Anterior cingulate cortex (tissue), 58 donors: ENCODE measurements at regions not wholly inside any gene's neighbourhood (a gene's known extent, or its start where the extent isn't known, plus 50 kb on each side); places are given as distances from the start of the nearest gene placed in this dataset.

ENCODE experiments used
- DNase-seq, 58 donors: peaks; one replicate each; lab custom pipeline; 2025; lab: John Stamatoyannopoulos, UW

- DNase-seq: no peak
Observed at GRCh38 chr1:29845910-29846309, 609.6 kb downstream of the PTPRU start.

- no peak for DNase-seq
Observed at GRCh38 chr1:29842130-29842529, 605.8 kb downstream of the PTPRU start.

GRCh38 chr1:29839726-29840125 lies 603.4 kb downstream of the PTPRU start:
- no peak for DNase-seq

GRCh38 chr1:29838738-29839320 lies 602.5 kb downstream of the PTPRU start:
- no peak for DNase-seq

- no peak for DNase-seq
Observed at GRCh38 chr1:29836651-29837646, 600.6 kb downstream of the PTPRU start.

- no peak for DNase-seq
Observed at GRCh38 chr1:29835874-29836273, 599.6 kb downstream of the PTPRU start.

- no peak for DNase-seq
Observed at GRCh38 chr1:29835406-29835805, 599.1 kb downstream of the PTPRU start.

GRCh38 chr1:29833581-29833980 lies 597.3 kb downstream of the PTPRU start:
- no peak for DNase-seq

GRCh38 chr1:29832936-29833335 lies 596.6 kb downstream of the PTPRU start:
- DNase-seq: no peak

GRCh38 chr1:29832471-29832870 lies 596.1 kb downstream of the PTPRU start:
- DNase-seq: no peak

- DNase-seq: no peak
Observed at GRCh38 chr1:29831500-29832117, 595.3 kb downstream of the PTPRU start.

GRCh38 chr1:29830916-29831315 lies 594.6 kb downstream of the PTPRU start:
- DNase-seq: no peak

GRCh38 chr1:29830383-29830782 lies 594.1 kb downstream of the PTPRU start:
- no peak for DNase-seq

- no peak for DNase-seq
Observed at GRCh38 chr1:29829448-29830344, 593.4 kb downstream of the PTPRU start.

GRCh38 chr1:29828526-29829447 lies 592.5 kb downstream of the PTPRU start:
- DNase-seq: no peak

GRCh38 chr1:29827801-29828525 lies 591.6 kb downstream of the PTPRU start:
- DNase-seq: no peak

- no peak for DNase-seq
Observed at GRCh38 chr1:29827237-29827750, 591.0 kb downstream of the PTPRU start.

GRCh38 chr1:29826646-29827045 lies 590.3 kb downstream of the PTPRU start:
- no peak for DNase-seq
